ENCODE measurements at regions not wholly inside any gene's neighbourhood (a gene's known extent, or its start where the extent isn't known, plus 50 kb on each side); places are given as distances from the start of the nearest gene placed in this dataset.

GRCh38 chr13:104251931-104252330 lies 1185.7 kb upstream of the SLC10A2 start:
- Histone ChIP-seq H3K27ac (ENCODE audit: low read length) (no peak overlapping the region), H4K20me1 (ENCODE audit: insufficient read depth, low read length) (no peaks in the 10 kb centered on the region), H3K4me3 (ENCODE audit: low read depth in 1 of 2, low read length in 2 of 2) (no peak overlapping the region), H3K79me2 (ENCODE audit: insufficient read depth, low read length) (no peaks in the 10 kb centered on the region), H3K4me2 (ENCODE audit: insufficient read depth, low read length) (no peak overlapping the region), H3K9ac (ENCODE audit: low read depth, low read length) (no peak overlapping the region), H2AFZ (ENCODE audit: low read depth, low read length) (no peak overlapping the region), H3K9me3 (ENCODE audit: insufficient read depth, low read length, severe bottlenecking) (no peaks in the 10 kb centered on the region), H3K27me3 (ENCODE audit: insufficient read depth, low read length, poor library complexity) (no peaks in the 10 kb centered on the region), H3K4me1 (ENCODE audit: insufficient read depth, low read length) (no peaks in the 10 kb centered on the region), H3K36me3 (ENCODE audit: insufficient read depth, low read length) (no peaks in the 10 kb centered on the region)
- TF ChIP-seq CTCF (IDR thresholded peaks at IDR 0.05; ENCODE audit: borderline replicate concordance, extremely low read depth, low read length, poor library complexity, severe bottlenecking) (no peak), EZH2 (IDR thresholded peaks at IDR 0.05; ENCODE audit: borderline replicate concordance, low read depth, low read length, severe bottlenecking) (no peak)
- DNase-seq (no peak), ATAC-seq (ENCODE audit: insufficient read depth, low read depth) (no peak)

- ATAC-seq (ENCODE audit: insufficient read depth, low read depth): no peak
- Histone ChIP-seq H3K27ac (ENCODE audit: low read length) (no peak overlapping the region), H4K20me1 (ENCODE audit: insufficient read depth, low read length) (no peaks in the 10 kb centered on the region), H3K4me1 (ENCODE audit: insufficient read depth, low read length) (no peaks in the 10 kb centered on the region), H3K27me3 (ENCODE audit: insufficient read depth, low read length, poor library complexity) (no peaks in the 10 kb centered on the region), H3K9ac (ENCODE audit: low read depth, low read length) (no peak overlapping the region), H3K79me2 (ENCODE audit: insufficient read depth, low read length) (no peaks in the 10 kb centered on the region), H3K4me2 (ENCODE audit: insufficient read depth, low read length) (no peak overlapping the region), H2AFZ (ENCODE audit: low read depth, low read length) (no peak overlapping the region), H3K9me3 (ENCODE audit: insufficient read depth, low read length, severe bottlenecking) (no peaks in the 10 kb centered on the region), H3K4me3 (ENCODE audit: low read depth in 1 of 2, low read length in 2 of 2) (no peak overlapping the region), H3K36me3 (ENCODE audit: insufficient read depth, low read length) (no peaks in the 10 kb centered on the region)
- DNase-seq: no peak
- TF ChIP-seq EZH2 (IDR thresholded peaks at IDR 0.05; ENCODE audit: borderline replicate concordance, low read depth, low read length, severe bottlenecking) (no peak), CTCF (IDR thresholded peaks at IDR 0.05; ENCODE audit: borderline replicate concordance, extremely low read depth, low read length, poor library complexity, severe bottlenecking) (no peak)
These were observed 1180.7 kb upstream of the SLC10A2 start for GRCh38 chr13:104246955-104247354.

GRCh38 chr13:104206450-104207044 lies 1140.3 kb upstream of the SLC10A2 start:
- Histone ChIP-seq H3K79me2 (ENCODE audit: insufficient read depth, low read length) (no peaks in the 10 kb centered on the region), H3K27me3 (ENCODE audit: insufficient read depth, low read length, poor library complexity) (no peaks in the 10 kb centered on the region), H3K4me2 (ENCODE audit: insufficient read depth, low read length) (no peak overlapping the region), H2AFZ (ENCODE audit: low read depth, low read length) (no peak overlapping the region), H4K20me1 (ENCODE audit: insufficient read depth, low read length) (no peaks in the 10 kb centered on the region), H3K4me1 (ENCODE audit: insufficient read depth, low read length) (no peaks in the 10 kb centered on the region), H3K9ac (ENCODE audit: low read depth, low read length) (no peak overlapping the region), H3K27ac (ENCODE audit: low read length) (no peak overlapping the region), H3K4me3 (ENCODE audit: low read depth in 1 of 2, low read length in 2 of 2) (no peak overlapping the region), H3K9me3 (ENCODE audit: insufficient read depth, low read length, severe bottlenecking) (no peaks in the 10 kb centered on the region), H3K36me3 (ENCODE audit: insufficient read depth, low read length) (no peaks in the 10 kb centered on the region)
- no peak for ATAC-seq (ENCODE audit: insufficient read depth, low read depth)
- DNase-seq: no peak
- TF ChIP-seq EZH2 (IDR thresholded peaks at IDR 0.05; ENCODE audit: borderline replicate concordance, low read depth, low read length, severe bottlenecking) (no peak), CTCF (IDR thresholded peaks at IDR 0.05; ENCODE audit: borderline replicate concordance, extremely low read depth, low read length, poor library complexity, severe bottlenecking) (no peak)

DNA sequence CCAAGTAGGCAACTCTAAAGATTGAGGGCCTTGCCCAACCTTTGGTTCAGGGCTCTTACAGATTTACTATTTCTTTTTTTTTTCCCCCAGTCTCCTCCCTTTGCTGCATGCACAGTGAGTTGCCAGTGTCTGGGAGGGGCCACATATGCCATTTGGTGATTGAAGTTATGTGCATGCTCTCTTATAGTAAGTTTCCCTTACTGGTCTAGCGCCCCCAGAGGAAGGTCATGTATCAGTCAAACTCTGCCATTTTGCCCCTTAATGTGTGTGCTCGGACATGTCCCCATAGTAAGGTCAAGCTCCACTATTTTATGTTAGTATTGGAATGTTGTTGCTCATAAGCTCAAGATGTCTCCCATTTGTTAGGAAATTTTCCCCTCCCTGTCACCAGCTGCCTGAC lies 1138.0 kb upstream of the SLC10A2 start:
- DNase-seq (no peak), ATAC-seq (ENCODE audit: insufficient read depth, low read depth) (no peak)
- TF ChIP-seq CTCF (IDR thresholded peaks at IDR 0.05; ENCODE audit: borderline replicate concordance, extremely low read depth, low read length, poor library complexity, severe bottlenecking) (peak; percentile 33), EZH2 (IDR thresholded peaks at IDR 0.05; ENCODE audit: borderline replicate concordance, low read depth, low read length, severe bottlenecking) (no peak)
- no peak overlapping the region for H3K9ac ChIP-seq (ENCODE audit: low read depth, low read length)
- H3K4me1 ChIP-seq (ENCODE audit: insufficient read depth, low read length): no peaks in the 10 kb centered on the region
- H2AFZ ChIP-seq (ENCODE audit: low read depth, low read length): no peak overlapping the region
- H3K27ac ChIP-seq (ENCODE audit: low read length): no peak overlapping the region
- H3K36me3 ChIP-seq (ENCODE audit: insufficient read depth, low read length): no peaks in the 10 kb centered on the region
- no peak overlapping the region for H3K4me2 ChIP-seq (ENCODE audit: insufficient read depth, low read length)
- no peaks in the 10 kb centered on the region for H3K79me2 ChIP-seq (ENCODE audit: insufficient read depth, low read length)
- no peaks in the 10 kb centered on the region for H3K9me3 ChIP-seq (ENCODE audit: insufficient read depth, low read length, severe bottlenecking)
- H4K20me1 ChIP-seq (ENCODE audit: insufficient read depth, low read length): no peaks in the 10 kb centered on the region
- no peak overlapping the region for H3K4me3 ChIP-seq (ENCODE audit: low read depth in 1 of 2, low read length in 2 of 2)
- H3K27me3 ChIP-seq (ENCODE audit: insufficient read depth, low read length, poor library complexity): no peaks in the 10 kb centered on the region
